Neural cell (in vitro differentiated cells): ENCODE measurements at regions not wholly inside any gene's neighbourhood (a gene's known extent, or its start where the extent isn't known, plus 50 kb on each side); places are given as distances from the start of the nearest gene placed in this dataset.

Experiments
- H2AFZ ChIP-seq: fragments of 200-600, 300-800 bp; sonication (generic), shearing (Covaris generic); 2 replicates; pipeline ENCODE4 v1.6.0; 2014; ENCODE audit warnings: low read depth, mild to moderate bottlenecking, antibody characterized with exemption, low read length, moderate library complexity
- H3F3A ChIP-seq: fragments of 200-600 bp; shearing (Covaris generic); 2 replicates; pipeline ENCODE4 v1.6.1; 2016; ENCODE audit warnings: mild to moderate bottlenecking, moderate library complexity, mixed read lengths, antibody characterized with exemption, low read length; ENCODE audit not compliant: insufficient read depth, poor library complexity, severe bottlenecking
- H3K27ac ChIP-seq: fragments of 200-600, 300-800 bp; sonication (generic), shearing (Covaris generic); 2 replicates; pipeline ENCODE4 v1.5.1; 2014; ENCODE audit warnings: mild to moderate bottlenecking, low read length, moderate library complexity
- H3K27me3 ChIP-seq: fragments of 300-800, 200-600 bp; sonication (generic), shearing (Covaris generic); 2 replicates; pipeline ENCODE4 v1.6.0; 2014; ENCODE audit warnings: mild to moderate bottlenecking, low read depth, low read length, moderate library complexity; ENCODE audit not compliant: insufficient read depth
- H3K36me3 ChIP-seq: fragments of 300-800, 200-600 bp; sonication (generic), shearing (Covaris generic); 2 replicates; pipeline ENCODE4 v1.5.1; 2014; ENCODE audit warnings: mild to moderate bottlenecking, antibody characterized with exemption, low read length, moderate library complexity; ENCODE audit not compliant: insufficient read depth
- H3K4me2 ChIP-seq: fragments of 300-800, 200-600 bp; sonication (generic), shearing (Covaris generic); 2 replicates; pipeline ENCODE4 v1.6.0; 2014; ENCODE audit warnings: mild to moderate bottlenecking, low read length
- H3K4me3 ChIP-seq: fragments of 300-800, 200-600 bp; sonication (generic), shearing (Covaris generic); 2 replicates; pipeline ENCODE4 v1.5.1; 2014; ENCODE audit warnings: mild to moderate bottlenecking, low read length, moderate library complexity
- H3K79me2 ChIP-seq: fragments of 200-600 bp; shearing (Covaris generic); replicated peaks from 2 replicates; pipeline ENCODE4 v1.6.0; 2014; ENCODE audit warnings: mild to moderate bottlenecking, low read length, moderate library complexity; ENCODE audit not compliant: insufficient read depth
- H3K9ac ChIP-seq: fragments of 300-800, 200-600 bp; sonication (generic), shearing (Covaris generic); 2 replicates; pipeline ENCODE4 v1.6.1; 2016; ENCODE audit warnings: mild to moderate bottlenecking, low read length, mixed read lengths
- H3K9me2 ChIP-seq: fragments of 200-600 bp; shearing (Covaris generic); 2 replicates; pipeline ENCODE4 v1.6.1; 2016; ENCODE audit warnings: mild to moderate bottlenecking, low read length, mixed read lengths; ENCODE audit not compliant: insufficient read depth
- H3K9me3 ChIP-seq: fragments of 200-600, 300-800 bp; sonication (generic), shearing (Covaris generic); 2 replicates; pipeline ENCODE4 v1.6.1; 2016; ENCODE audit warnings: mild to moderate bottlenecking, mixed run types, low read length, moderate library complexity, mixed read lengths
- H4K20me1 ChIP-seq: fragments of 200-600 bp; shearing (Covaris generic); 2 replicates; pipeline ENCODE4 v1.6.1; 2016; ENCODE audit warnings: mild to moderate bottlenecking, mixed run types; ENCODE audit not compliant: insufficient read depth
- CTCF ChIP-seq: fragments of 450-650 bp; IDR thresholded peaks from 2 replicates; pipeline ENCODE4 v1.5.1; 2014; ENCODE audit warnings: antibody characterized with exemption, mild to moderate bottlenecking, moderate library complexity; ENCODE audit not compliant: poor library complexity, severe bottlenecking
- EP300 ChIP-seq: fragments of 450-650 bp; conservative IDR thresholded peaks from 2 replicates; pipeline ENCODE4 v1.6.1; 2014; ENCODE audit warnings: antibody characterized with exemption, mild to moderate bottlenecking, moderate library complexity; ENCODE audit not compliant: poor library complexity, severe bottlenecking
- EZH2 ChIP-seq: fragments of 200-600, 300-800 bp; shearing (Covaris generic), sonication (generic); IDR thresholded peaks from 2 replicates; pipeline ENCODE4 v1.6.1; 2014; ENCODE audit warnings: antibody characterized with exemption, low read length, borderline replicate concordance, mild to moderate bottlenecking; ENCODE audit not compliant: insufficient read depth, poor library complexity, severe bottlenecking
- MXI1 ChIP-seq: fragments of 450-650 bp; conservative IDR thresholded peaks from 2 replicates; pipeline ENCODE4 v1.6.1; 2014; ENCODE audit warnings: antibody characterized with exemption, mild to moderate bottlenecking; ENCODE audit not compliant: poor library complexity, severe bottlenecking
- POLR2AphosphoS5 ChIP-seq: IDR thresholded peaks from 2 replicates; pipeline ENCODE4 v1.6.1; 2012
- RAD21 ChIP-seq: fragments of 450-650 bp; conservative IDR thresholded peaks from 2 replicates; pipeline ENCODE4 v1.6.1; 2014; ENCODE audit warnings: antibody characterized with exemption, mild to moderate bottlenecking, moderate library complexity
- REST ChIP-seq: IDR thresholded peaks from 2 replicates; pipeline ENCODE4 v1.6.1; 2012; ENCODE audit warnings: borderline replicate concordance
- SMC3 ChIP-seq: fragments of 450-650 bp; conservative IDR thresholded peaks from 2 replicates; pipeline ENCODE4 v1.6.1; 2014; ENCODE audit warnings: antibody characterized with exemption, mild to moderate bottlenecking, moderate library complexity; ENCODE audit not compliant: poor library complexity
- TAF1 ChIP-seq: IDR thresholded peaks from 2 replicates; pipeline ENCODE4 v1.6.1; 2012; ENCODE audit warnings: low read depth

GRCh38 chr3:22933841-22934116, 269.3 kb upstream of the UBE2E2 start:
- Histone ChIP-seq H3K9ac (no peak overlapping the region), H3F3A (peaks cover 4% of the 10 kb centered on the region), H3K36me3 (no peaks in the 10 kb centered on the region), H3K4me2 (no peak overlapping the region), H3K27me3 (no peaks in the 10 kb centered on the region), H3K9me2 (no peaks in the 10 kb centered on the region), H4K20me1 (no peaks in the 10 kb centered on the region), H3K9me3 (no peaks in the 10 kb centered on the region), H3K27ac (no peak overlapping the region), H3K4me3 (no peak overlapping the region), H2AFZ (no peak overlapping the region), H3K79me2 (no peaks in the 10 kb centered on the region)
- TF ChIP-seq REST = no peak
- TF ChIP-seq RAD21 = no peak
- no peak for TF ChIP-seq CTCF
- no peak for TF ChIP-seq EP300
- no peak for TF ChIP-seq MXI1
- TF ChIP-seq SMC3 = no peak
- TF ChIP-seq POLR2AphosphoS5 = no peak
- TF ChIP-seq EZH2 = no peak
- no peak for TF ChIP-seq TAF1

GRCh38 chr3:22935040-22935439, 268.1 kb upstream of the UBE2E2 start:
- H3K4me3 ChIP-seq = no peak overlapping the region
- no peak overlapping the region for H3K4me2 ChIP-seq
- H3K27me3 ChIP-seq = no peaks in the 10 kb centered on the region
- TF ChIP-seq POLR2AphosphoS5 (no peak), RAD21 (no peak), CTCF (no peak), TAF1 (no peak), EZH2 (no peak), REST (no peak), MXI1 (no peak), SMC3 (no peak), EP300 (no peak)
- no peak overlapping the region for H2AFZ ChIP-seq
- H3K36me3 ChIP-seq = no peaks in the 10 kb centered on the region
- peaks cover 4% of the 10 kb centered on the region for H3F3A ChIP-seq
- no peaks in the 10 kb centered on the region for H4K20me1 ChIP-seq
- no peaks in the 10 kb centered on the region for H3K9me3 ChIP-seq
- H3K27ac ChIP-seq = no peak overlapping the region
- no peaks in the 10 kb centered on the region for H3K79me2 ChIP-seq
- no peaks in the 10 kb centered on the region for H3K9me2 ChIP-seq
- H3K9ac ChIP-seq = no peak overlapping the region
